ENCODE measurements at regions not wholly inside any gene's neighbourhood (a gene's known extent, or its start where the extent isn't known, plus 50 kb on each side); places are given as distances from the start of the nearest gene placed in this dataset.

DNA sequence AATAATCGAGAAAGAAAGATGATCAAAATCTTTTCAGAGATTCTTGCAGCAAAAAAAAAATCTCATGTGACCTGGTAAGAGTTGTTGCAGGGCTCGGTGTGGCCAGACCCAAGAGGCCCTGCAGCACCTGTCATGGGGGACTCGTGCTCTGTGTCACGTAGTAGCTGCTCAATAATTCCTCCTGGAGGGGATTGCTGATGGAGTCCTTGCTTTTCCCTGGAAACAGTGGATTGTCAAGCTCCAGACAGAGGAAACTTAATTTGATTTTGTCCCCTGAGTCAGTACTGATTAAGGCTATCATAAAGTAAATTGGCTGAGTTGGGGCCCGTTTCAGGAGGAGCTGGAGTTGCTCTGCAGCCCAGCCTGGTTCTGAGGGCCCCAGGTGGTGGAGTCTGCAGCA lies 125.2 kb downstream of the EDN3 start:
- DNase-seq (ENCODE audit: low spot score) = no peak
- intact Hi-C loops (cut with DNase I) = no loop called here

GRCh38 chr20:59428006-59428405 lies 127.6 kb downstream of the EDN3 start:
- DNase-seq (ENCODE audit: low spot score) = no peak
- intact Hi-C loops (cut with DNase I) = no loop called here

DNA sequence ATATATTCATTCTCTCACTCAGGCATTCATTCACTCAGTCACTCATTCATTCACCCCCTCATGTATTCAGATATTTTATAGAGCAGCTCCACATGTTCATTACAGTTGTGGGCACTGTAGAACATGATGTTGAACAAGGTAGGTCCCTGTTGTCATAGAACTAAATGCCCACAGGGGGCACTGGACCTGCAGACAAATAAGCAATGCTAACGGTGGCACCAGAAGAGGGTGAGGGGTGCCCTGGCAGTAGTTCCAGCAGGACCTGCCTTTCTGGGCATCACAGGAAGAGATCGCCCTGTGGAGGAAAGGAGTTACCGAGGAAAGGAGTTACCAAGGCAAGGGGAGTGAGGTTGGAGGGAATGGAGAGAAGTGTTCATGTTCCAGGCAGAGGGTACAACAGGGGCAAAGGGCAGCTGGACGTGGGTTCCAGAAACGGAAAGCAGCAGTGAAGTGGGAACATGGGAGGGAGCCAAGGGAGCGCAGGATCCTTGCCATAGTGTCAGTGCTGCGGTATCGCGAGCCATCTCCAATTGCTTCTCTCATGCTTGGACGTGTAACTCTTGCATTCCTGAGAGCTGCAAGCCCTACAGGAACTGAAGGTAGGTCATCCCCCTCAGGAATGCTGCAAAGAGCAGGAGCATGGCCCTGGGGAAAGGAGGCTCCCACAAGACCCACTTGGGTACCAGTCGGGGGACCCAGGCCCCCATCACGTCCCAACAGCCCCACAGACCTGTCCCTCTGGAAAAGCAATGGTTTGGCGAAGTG lies 128.2 kb downstream of the EDN3 start:
- no peak for DNase-seq (ENCODE audit: low spot score)
- intact Hi-C loops (cut with DNase I) = no loop called here

GRCh38 chr20:59429396-59429795 lies 129.0 kb downstream of the EDN3 start:
- intact Hi-C loops (cut with DNase I) = no loop called here
- DNase-seq (ENCODE audit: low spot score) = no peak

DNA sequence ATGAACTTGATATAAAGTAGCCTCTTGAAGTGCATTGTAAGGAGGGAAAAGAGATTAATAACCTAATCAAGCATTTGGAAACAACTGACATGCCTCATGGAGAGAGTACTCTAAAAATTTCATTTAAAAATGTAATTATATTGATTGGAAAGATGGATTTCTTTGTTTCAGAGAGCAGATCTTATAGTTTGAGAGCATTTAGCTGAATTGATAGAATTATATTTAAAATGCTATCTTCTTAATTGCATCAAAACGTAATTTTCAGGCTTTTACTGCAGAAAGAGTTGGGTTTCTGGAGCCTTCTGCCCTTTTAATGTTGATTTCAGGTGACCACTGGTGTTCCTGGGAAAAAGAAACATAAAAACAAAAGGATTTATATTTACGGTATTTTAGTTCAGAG lies 130.6 kb downstream of the EDN3 start:
- intact Hi-C loops (cut with DNase I) = no loop called here
- DNase-seq (ENCODE audit: low spot score) = no peak

GRCh38 chr20:59434960-59435359 lies 134.5 kb downstream of the EDN3 start:
- intact Hi-C loops (cut with DNase I) = no loop called here
- DNase-seq (ENCODE audit: low spot score) = no peak

GRCh38 chr20:59435518-59435917 lies 135.1 kb downstream of the EDN3 start:
- DNase-seq (ENCODE audit: low spot score) = no peak
- intact Hi-C loops (cut with DNase I) = no loop called here

GRCh38 chr20:59437601-59438031 lies 137.2 kb downstream of the EDN3 start:
- intact Hi-C loops (cut with DNase I) = no loop called here
- DNase-seq (ENCODE audit: low spot score) = no peak

DNA sequence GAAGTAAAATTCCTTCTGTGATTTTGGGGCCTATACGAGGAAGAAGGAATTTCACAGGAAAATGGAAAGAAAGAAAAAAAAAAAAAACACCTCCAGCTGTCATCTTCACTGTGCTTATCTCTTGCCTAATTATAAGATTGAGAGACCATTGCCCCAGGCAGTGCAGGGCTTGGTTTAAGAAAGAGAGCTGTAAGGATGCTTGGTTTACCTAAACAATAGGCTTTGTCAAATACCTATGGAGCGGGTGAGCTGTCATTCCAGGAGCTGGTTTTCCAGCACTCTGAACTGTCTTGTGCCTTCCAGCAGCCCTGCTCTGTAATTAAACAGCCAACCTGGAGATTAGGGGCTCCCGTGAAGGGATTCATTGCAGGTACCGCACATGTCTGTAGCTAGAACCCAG lies 137.8 kb downstream of the EDN3 start:
- DNase-seq (ENCODE audit: low spot score) = no peak
- intact Hi-C loops (cut with DNase I) = no loop called here

DNA sequence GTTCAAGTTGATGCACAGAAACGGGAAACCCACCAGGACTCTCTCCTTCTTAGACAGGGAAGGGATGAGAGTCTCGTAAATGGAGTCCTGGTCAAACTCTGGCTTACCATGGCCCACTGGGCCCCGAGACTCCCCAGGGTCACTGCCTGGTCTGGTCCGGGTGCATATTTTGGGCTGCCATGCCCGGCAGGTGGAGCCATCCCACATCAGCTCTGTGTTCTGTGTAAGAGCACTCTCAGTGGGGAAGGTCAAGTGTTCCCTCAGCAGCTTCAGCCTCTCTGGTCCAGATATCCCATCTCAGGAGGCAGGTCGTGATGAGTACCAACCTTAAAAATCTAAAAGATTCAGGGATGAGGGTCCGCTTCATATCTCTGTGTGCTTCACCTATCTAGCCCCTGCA lies 138.8 kb downstream of the EDN3 start:
- intact Hi-C loops (cut with DNase I) = no loop called here
- DNase-seq (ENCODE audit: low spot score) = no peak

DNA sequence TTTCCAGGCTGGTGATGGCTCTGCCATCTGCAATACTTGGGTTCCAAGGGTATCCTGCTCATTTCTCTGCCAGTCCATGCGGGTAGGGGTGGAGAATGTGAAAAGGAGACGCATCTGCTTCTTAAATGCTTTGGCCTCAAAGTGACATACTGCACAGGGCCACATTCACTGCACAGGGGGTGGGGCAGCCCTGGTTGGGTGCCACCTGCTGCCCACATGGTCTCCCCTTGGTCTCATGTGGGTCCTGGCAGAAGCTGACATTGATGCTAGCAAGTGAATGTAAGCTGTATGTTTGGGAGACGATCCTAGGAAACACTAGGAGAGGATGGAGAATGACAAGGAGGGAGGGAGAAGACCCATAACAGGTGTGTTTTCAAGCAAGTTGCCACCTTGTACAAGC lies 140.9 kb downstream of the EDN3 start:
- intact Hi-C loops (cut with DNase I) = no loop called here
- no peak for DNase-seq (ENCODE audit: low spot score)

DNA sequence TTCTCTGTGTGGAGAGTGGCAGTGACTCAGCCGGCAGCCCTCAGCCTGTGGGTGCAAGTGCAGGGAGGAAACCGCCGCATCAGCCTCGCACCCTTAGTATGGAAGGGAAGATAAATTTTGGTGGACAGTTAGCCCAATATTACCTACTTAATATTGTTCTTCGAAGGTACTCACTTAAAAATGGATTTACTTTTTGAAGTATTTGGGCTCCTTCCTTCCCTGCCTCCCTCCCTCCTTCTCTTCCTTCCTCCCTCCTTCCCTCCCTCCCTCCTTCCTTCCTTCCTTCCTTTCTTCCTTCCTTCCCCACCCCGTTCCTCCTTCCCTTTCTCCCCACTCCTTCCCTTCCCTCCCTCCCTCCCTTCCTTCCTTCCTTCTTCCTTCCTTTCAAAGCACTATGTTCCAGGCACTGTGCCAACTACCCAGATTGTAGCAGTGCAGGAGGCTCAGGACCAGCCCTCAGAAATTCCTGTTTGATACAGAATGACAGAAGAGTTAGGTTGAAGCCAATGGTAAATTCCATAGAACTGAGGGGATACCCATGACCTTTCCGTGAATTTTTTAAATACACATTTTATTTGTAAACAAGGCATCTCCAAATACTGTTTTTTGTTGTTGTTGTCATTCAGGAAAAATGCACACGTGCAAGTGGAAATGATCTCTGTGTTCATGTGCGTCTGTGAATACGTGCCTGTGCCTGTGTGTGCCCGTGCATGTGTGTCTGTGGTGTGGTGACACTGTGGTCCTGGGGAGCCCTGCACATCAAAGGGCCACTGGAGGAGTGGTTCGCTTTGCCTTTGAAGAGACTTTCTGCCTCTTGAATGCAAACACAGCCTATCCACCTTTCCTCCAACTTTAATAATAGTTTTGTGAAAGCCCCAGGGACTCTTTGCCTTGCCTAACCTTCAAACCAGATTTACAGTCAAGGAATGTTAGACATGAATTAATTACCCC lies 141.7 kb downstream of the EDN3 start:
- intact Hi-C loops (cut with DNase I) = no loop called here
- no peak for DNase-seq (ENCODE audit: low spot score)

- intact Hi-C loops (cut with DNase I) = no loop called here
- no peak for DNase-seq (ENCODE audit: low spot score)
Measured at GRCh38 chr20:59443550-59443949, 143.1 kb downstream of the EDN3 start.

GRCh38 chr20:59446376-59446775 lies 146.0 kb downstream of the EDN3 start:
- intact Hi-C loops (cut with DNase I) = no loop called here
- DNase-seq (ENCODE audit: low spot score) = no peak

- no peak for DNase-seq (ENCODE audit: low spot score)
- intact Hi-C loops (cut with DNase I) = no loop called here
Measured at GRCh38 chr20:59448196-59448595, 147.8 kb downstream of the EDN3 start.

- intact Hi-C loops (cut with DNase I) = no loop called here
- DNase-seq (ENCODE audit: low spot score) = no peak
Measured at GRCh38 chr20:59448851-59449444, 148.5 kb downstream of the EDN3 start.

GRCh38 chr20:59451066-59451630 lies 150.7 kb downstream of the EDN3 start:
- DNase-seq (ENCODE audit: low spot score) = no peak
- intact Hi-C loops (cut with DNase I) = loop anchor here in 1 of 2 donors (2.0 to 10.0 kb wide), 2 partner anchors 596 to 664 kb away; no protein-coding TSS in a partner anchor

GRCh38 chr20:59451641-59452040 lies 151.2 kb downstream of the EDN3 start:
- DNase-seq (ENCODE audit: low spot score) = no peak
- intact Hi-C loops (cut with DNase I) = loop anchor here in 1 of 2 donors (2.0 to 10.0 kb wide), 2 partner anchors 597 to 663 kb away; no protein-coding TSS in a partner anchor

DNA sequence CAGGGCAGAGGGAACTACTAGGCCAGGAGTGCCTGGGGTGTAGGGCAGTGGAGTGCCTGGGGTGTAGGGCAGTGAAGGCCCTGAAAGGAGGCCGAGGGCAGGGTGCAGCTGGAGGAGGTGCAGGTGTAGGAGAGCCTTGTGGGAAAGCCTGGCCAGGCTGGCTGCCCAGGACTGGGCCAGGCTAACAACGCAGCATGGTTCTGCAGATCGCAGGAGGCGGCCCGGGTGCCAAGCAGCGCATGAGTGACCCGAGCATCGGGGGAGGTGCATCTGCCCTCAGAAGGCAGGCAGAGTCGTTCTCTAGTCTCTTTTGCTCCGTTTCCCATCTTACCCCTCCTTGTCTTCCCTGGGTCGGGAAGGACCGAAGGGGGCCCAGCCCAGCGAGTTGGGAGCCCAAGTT lies 151.5 kb upstream of the PHACTR3 start:
- DNase-seq (ENCODE audit: low spot score) = no peak
- intact Hi-C loops (cut with DNase I) = loop anchor here in 1 of 2 donors (10.0 kb wide), 1 partner anchor 662 kb away; no protein-coding TSS in a partner anchor
